DMS114 treated with DMSO at 0.1 percent for 48 hours (cell line): ENCODE measurements at regions not wholly inside any gene's neighbourhood (a gene's known extent, or its start where the extent isn't known, plus 50 kb on each side); places are given as distances from the start of the nearest gene placed in this dataset.
"Not testable (repeated sequence)": the region's sequence is repeated elsewhere in the genome, so short reads cannot be mapped to it uniquely, and the experiment has no call there.

Experiments used
- DNase-seq: peaks from one replicate; lab custom pipeline; 2025; ENCODE audit not compliant: unreplicated experiment; lab: John Stamatoyannopoulos, UW

DNA sequence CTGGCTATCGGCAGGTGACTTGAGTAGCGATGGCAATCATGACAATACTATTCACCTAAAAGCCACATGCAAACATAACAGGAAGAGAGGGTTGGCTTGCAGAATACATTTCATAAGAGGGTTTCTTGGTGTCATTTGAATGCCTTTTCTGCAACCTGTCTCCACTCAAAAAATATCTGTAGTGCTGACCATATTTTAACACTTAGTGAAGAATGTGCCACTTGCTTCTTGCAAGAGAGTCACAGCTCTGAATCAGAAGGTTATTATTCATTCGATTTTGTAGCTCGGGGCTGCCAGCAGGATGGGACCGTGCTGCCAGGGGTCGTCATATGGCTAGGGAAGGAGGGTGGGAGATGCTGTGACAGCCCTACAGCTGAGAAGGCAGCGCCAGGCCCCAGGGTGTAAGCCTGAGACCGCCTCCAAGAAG, 152.0 kb upstream of the PITRM1 start:
- DNase-seq: no peak

DNA sequence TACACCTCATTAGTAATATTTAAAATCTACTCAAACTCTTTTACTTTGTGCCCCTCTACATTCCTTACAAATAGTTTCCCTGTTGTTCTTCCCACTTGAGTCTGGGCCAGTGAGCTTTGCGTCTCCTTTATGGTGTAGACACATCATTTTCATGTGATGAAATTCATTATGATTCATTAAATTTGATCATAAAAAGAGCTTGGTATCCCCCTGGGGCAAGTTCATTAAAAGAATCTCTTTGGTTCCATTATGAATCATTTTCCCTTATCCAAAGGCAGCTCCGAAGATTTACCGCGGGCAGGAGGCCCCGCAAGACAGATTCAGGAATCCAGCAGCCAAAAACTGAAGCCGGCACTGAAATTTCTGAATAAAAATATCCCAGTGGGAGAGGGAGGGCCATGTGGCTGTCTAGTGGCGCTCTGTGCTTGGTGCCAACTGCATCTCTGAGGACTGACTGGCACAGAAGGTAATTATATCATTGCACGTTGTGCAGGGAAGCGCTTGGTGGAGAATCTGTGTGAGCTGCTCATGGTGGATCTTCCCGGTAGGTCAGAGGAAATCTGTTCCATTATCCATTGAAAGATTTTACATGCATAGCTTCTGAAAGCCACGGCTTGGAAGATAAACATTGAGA, 151.4 kb upstream of the PITRM1 start:
- no peak for DNase-seq

DNA sequence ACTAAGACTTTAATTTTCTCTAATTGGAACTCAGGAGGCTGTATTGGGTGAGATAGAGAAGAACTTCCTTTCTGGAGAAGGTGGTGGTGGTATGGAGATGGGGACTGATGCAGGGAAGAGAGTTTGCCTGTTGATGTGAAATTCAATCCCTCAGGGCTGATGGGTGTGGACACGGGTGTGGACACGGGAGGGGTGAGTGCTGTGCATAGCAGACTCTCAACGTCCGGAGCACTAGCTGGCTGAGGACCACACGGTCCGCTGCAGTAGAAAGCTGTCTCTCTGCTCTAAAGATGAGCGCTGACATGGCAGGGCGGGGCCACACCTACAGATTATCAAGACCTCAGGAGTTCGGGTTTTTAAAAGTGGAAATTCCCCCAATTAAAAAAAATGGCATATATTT, 148.5 kb upstream of the PITRM1 start:
- no peak for DNase-seq

DNA sequence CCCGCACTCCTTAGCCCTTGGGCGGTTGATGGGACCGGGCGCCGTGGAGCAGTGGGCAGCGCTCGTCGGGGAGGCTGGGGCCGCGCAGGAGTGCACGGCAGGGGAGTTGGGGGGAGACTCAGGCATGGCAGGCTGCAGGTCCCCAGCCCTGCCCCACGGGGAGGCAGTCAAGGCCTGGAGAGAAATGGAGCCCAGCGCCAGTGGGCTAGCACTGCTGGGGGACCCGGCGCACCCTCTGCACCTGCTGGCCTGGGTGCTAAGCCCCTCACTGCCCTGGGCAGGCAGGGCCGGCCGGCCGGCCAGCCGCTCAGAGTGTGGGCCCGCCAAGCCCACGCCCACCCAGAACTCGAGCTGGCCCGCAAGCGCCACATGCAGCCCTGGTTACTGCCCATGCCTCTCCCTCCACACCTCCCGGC, 147.2 kb upstream of the PITRM1 start:
- no peak for DNase-seq

DNA sequence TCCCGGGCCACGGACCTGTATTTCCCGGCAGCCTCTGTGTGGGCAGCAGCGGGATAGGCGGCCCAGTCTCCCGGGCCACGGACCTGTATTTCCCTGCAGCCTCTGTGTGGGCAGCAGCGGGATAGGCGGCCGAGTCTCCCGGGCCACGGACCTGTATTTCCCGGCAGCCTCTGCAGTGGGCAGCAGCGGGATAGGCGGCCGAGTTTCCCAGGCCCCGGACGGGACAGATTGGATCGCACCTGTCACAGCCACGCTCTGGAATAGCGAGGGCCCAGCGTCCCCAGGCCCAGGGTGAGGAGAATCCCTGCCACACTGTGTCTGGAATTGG, 145.9 kb upstream of the PITRM1 start:
- not testable (repeated sequence) for DNase-seq

DNA sequence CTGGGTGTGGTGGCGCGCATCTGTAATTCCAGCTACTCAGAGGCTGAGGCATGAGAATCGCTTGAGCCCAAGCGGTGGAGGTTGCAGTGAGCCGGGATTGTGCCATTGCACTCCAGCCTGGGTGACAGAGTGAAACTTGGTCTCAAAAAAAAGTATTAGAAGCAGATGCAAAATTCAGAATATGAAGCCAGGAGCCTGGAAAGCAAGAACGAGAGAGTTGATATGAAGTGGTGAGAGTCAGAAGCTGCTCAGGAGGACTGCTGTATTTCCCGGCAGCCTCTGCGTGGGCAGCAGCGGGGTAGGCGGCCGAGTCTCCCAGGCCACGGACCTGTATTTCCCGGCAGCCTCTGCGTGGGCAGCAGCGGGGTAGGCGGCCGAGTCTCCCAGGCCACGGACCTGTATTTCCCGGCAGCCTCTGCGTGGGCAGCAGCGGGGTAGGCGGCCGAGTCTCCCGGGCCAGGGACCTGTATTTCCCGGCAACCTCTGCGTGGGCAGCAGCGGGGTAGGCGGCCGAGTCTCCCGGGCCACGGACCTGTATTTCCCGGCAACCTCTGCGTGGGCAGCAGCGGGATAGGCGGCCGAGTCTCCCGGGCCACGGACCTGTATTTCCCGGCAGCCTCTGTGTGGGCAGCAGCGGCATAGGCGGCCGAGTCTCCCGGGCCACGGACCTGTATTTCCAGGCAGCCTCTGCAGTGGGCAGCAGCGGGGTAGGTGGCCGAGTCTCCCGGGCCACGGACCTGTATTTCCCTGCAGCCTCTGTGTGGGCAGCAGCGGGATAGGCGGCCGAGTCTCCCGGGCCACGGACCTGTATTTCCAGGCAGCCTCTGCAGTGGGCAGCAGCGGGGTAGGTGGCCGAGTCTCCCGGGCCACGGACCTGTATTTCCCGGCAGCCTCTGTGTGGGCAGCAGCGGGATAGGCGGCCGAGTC, 145.2 kb upstream of the PITRM1 start:
- not testable (repeated sequence) for DNase-seq

DNA sequence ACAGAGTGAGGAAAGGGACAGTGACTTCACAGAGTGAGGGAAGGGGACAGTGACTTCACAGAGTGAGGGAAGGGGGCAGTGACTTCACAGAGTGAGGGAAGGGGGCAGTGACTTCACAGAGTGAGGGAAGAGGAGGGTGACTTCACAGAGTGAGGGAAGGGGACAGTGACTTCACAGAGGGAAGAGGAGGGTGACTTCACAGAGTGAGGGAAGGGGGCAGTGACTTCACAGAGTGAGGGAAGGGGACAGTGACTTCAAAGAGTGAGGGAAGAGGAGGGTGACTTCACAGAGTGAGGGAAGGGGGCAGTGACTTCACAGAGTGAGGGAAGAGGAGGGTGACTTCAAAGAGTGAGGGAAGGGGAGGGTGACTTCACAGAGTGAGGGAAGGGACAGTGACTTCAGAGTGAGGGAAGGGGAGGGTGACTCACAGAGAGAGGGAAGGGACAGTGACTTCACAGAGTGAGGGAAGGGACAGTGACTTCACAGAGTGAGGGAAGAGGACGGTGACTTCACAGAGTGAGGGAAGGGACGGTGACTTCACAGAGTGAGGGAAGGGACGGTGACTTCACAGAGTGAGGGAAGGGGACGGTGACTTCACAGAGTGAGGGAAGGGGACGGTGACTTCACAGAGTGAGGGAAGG, 142.0 kb upstream of the PITRM1 start:
- DNase-seq: not testable (repeated sequence)

DNA sequence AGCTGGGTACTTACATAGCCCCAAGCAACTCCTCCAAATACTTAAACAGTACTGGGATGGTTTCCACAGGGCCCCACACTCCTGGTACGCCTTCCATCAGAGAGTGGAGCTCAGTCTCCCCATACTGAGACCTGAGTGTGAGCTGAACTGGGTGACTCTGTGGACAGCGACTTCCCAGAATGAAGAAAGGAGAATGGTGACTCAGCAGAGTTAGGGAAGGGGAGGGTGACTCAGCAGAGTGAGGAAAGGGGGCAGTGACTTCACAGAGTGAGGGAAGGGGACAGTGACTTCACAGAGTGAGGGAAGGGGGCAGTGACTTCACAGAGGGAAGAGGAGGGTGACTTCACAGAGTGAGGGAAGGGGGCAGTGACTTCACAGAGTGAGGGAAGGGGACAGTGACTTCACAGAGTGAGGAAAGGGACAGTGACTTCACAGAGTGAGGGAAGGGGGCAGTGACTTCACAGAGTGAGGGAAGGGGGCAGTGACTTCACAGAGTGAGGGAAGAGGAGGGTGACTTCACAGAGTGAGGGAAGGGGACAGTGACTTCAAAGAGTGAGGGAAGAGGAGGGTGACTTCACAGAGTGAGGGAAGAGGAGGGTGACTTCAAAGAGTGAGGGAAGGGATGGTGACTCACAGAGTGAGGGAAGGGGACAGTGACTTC, 141.3 kb upstream of the PITRM1 start:
- DNase-seq: not testable (repeated sequence)

DNA sequence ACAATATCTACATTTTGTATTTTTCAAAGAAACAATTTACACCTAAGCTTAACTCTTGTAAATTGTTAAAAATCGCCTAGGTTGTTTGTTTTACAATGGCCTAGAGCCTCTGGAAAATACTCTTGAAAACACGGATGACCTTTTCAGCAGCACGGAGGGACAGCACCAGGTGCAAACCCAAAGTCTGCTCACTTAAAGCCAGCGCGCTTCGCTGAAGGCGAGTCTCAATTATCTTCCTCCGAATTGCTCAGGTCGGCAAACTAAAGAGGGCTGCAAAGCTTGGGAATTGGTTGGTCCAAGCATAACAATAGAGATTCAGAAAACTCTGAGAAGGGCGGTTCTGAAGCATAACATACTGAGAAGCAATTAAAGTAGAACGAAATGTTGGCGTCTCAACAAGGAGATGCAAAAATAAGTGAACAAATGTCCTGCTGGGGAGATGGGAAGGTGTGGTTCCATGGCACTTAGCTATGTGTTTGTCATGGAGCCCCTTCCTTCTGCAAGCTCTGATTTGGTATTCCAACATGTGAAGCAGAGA, 139.9 kb upstream of the PITRM1 start:
- DNase-seq: no peak

DNA sequence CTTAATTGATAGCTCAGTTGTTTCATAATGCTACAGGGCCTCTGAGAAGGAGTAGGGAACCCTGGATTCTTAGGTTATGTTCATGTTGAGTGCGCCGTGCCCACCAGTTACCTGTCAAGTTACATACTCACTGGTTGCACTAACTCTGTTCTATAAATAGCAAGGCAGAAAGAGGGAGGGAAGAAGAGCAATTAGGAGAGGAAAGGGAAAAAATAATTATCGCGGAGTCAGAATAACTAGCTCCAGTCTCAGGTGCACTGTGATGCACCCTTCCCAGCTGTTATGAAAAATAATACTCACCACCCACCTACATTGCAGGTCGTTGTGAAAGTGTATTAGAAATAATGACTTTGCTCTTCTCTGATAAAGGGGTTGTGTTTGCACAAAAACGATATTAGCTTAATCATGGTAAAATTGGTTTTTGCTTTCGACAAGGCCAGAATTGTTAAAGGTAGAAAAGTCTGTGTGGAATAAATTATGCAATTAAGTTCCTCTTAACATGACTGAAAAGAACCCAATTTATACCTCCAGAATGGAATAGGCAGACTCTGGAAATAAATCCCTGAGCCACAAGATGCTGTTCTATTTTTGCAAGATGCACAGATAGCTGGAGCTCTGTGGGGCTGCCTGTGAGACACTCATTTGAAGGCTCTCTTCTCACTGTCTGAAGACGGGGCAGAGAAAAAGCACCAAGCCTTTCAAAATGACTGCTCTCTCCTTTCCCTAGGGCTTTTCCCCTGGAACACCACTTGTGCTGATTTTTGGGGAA, 137.6 kb upstream of the PITRM1 start:
- DNase-seq: no peak

DNA sequence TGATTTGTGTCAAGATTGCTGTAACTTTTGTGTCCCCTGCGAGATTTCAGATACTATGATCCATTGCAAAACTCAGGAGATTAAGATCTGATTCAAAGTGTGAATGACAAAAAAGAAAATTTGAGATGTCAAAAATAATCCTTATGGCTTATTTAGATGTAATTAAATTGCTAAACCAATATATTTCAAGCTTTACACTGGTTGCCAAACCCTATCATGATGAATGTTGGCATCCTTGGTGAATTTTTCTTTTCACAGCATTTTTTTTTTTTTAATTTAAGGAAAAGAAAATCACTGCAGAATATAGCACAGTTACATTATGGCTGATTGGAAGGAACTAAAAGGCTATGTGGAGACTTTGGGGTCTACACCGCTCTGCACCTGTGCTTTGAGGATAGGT, 133.5 kb upstream of the PITRM1 start:
- DNase-seq: no peak

DNA sequence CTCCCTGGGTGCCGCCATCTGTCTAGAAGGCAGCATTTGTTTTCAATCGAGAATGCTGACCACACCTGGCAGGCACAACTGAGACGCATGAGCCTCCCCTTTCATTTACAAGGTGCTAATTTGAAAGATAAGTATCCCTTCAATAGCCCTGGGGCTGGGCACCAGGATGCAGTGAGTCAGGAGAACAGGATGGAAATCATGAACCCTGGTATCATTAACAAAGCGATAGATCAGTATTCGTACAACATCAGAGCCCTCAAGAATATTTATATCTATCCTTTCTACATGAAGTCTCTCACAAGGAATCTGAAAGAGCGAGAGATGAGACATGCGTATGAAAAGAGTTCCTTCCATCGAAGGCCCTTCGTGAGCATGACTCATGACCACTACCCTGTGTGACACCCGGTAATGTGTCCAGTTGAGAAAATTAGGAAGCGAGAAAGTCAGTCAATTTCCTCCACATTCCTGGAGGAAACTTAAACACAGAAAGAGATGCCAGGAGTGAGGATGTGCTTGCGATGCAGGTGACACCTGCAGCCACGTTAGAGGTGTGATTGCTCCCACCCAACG, 123.1 kb upstream of the PITRM1 start:
- no peak for DNase-seq

DNA sequence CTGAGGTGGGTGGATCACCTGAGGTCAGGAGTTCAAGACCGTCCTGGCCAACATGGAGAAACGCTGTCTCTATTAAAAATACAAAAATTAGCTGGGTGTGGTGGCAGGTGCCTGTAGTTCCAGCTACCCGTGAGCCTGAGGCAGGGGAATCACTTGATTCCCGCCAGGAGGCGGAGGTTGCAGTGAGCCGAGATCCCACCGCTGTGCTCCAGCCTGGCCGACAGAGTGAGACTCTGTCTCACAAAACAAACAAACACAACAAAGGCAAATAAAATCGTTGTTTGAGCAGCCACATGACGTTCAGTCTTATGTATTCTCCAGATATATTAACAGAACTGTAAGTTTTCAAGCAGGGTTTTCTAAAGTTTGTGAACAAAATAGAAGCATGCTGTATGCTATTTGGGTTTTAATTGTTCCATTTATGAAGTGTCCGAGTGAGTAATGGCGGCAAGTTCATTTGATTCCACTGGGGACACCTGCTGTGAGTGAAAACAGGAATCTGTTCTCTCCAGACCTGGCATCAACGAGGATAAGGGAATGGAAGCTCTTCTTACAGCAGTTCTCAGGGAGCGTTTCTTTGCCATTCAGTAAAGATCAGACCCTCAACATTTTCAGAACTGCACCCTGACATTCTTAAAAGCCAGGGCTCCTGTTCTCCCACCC, 122.5 kb upstream of the PITRM1 start:
- DNase-seq: no peak

DNA sequence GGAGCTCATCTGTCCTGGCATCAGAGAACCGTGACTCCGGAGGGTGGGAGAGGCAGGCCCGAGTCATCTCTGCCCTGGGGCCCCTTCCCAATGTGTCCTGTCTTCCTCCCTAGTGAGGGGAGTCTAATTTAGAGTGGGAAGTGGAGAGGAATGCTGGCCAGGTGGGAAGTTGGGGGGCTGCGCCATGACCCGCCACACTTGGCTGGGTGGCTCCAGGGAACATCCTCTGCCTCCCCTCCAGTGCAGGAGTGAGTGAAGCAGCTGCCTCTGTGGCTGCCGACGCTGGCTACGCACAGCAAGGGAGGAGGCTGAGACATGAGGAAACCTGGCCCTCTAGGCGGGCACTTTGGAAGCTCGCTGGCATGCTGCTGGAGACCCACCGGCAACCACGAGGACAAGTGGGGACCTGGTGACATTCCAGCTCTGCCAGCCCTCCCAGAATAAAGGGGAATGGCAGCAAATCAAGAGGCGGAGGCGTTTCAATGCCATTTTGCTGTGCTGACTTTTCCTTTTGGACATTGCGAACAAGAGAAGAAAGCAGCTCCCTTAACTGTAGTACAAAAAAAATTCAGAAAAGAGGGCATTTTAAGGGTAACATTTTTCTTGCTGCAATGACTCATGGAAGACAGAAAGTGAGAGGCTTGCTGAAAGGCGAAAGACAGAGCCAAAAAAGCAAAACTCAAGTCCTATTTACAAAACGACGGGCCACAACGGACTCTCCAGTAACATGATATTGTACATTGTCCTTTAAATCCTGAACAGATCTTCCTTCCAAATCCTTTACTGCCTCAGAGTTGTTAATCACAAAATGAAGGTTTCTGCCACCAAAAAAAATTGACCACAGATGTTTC, 121.2 kb upstream of the PITRM1 start:
- DNase-seq: no peak

DNA sequence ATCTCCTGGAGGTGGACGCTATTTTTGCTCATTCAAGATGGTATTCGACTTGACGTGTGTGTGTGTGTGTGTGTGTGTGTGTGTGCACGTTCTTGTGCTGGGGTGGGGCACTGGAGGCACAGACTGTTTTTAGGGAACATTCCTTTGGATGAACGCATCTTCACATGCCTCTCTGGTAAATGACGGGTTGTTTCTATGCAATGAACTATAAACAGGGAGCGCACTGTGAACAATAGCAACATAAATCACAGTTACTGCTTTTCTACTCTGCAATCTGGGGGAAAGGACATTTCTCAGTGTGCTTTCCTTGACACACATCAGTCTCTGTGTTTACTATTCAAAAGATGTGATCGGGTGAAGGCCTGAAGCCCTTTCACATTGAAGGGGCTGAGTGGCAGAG, 120.1 kb upstream of the PITRM1 start:
- no peak for DNase-seq

DNA sequence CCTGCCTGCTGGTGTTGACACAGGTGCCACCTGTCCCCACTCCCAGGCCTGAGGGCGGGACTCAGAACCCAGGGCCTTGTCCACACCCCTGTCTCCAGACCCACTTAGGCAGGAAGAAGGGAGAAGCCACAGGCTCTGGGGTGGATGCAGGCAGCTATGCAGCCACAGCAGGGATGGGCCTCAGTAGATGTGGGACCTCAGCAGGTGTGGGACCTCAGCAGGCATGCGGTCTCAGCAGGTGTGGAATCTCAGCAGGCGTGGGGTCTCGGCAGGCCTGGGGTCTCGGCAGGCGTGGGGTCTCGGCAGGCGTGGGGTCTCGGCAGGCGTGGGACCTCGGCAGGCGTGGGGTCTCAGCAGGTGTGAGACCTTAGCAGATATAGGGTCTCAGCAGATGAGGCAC, 118.0 kb upstream of the PITRM1 start:
- DNase-seq: no peak

DNA sequence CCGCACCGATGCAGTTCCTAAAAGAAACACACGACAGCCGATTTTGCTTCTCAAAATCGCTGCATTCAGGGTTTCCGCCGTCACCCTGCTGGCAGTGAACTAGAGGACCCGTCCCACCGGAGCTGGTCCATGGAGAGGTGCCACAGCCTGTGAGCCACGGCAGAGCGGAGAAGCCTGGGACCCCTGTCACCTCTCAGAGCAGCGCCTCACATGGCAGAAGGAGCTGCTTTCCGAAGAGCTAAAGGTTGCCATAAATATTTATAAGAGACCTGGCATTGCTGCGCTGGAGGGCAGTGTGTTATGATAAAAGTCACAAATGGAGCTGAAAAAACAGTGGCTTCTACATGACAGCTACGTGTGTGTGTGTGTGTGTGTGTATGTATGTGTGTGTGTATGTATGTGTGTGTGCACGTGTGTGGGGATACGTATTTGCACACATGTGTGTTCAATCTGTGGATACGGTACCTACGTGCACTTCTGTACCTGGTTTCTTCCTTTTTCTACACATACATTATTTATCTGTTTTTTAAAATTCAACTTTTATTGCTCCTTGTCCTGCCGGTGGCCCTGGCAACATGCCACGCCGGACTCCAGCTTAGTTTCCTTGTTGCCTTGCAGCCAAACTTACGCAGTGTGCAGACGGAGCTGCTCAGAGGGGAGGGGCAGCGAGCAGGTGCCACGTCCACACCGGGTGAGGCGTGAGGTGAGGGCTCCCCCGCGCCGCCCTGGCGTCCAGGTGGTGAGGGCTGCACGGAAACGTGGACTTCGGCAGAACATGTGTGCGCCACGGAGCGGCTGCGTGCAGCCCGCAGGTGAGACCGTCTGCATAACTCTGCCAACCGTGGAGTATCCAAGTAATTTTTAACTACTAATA, 115.2 kb upstream of the PITRM1 start:
- no peak for DNase-seq

DNA sequence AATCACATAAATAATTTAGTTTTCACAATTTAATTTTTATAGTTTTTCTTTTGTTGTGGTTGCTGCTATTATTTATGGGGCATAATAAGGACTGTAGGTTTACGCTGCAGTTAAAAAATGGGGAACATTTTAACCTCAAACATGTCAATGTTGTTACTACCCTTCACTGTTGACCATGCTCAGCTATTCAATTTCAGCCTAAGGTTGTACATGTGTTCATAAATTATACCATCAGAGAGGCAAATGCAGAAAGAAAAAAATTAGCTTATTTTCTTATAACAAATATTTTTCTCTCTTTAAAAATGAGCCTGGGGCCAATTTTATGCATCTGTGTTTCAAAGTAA, 110.1 kb upstream of the PITRM1 start:
- no peak for DNase-seq
